GM21529 (cell line): ENCODE measurements at regions not wholly inside any gene's neighbourhood (a gene's known extent, or its start where the extent isn't known, plus 50 kb on each side); places are given as distances from the start of the nearest gene placed in this dataset.

ENCODE experiments used
- ATAC-seq: cut with Tn5 transposase; IDR thresholded peaks from one replicate; pipeline ENCODE4 v1.9.1; 2021; ENCODE audit not compliant: unreplicated experiment

DNA sequence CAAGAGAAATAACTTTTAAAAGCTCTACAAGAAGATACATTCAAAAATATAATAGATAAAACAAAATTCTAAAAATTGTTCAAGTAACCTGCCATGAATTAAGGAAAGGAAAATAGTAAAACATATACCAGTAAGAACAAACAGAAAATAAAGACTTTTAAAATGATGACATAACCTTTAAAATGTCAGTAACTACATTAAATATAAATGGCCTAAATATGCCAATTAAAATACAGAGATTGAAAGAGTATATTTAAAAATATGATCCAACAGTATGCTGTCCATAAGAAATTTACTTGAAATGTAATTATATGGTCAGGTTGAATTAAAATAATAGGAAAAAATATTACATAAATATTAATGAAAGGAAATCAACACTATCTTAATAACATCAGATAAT is 911.7 kb upstream of the POU3F3 start:
- no peak for ATAC-seq

DNA sequence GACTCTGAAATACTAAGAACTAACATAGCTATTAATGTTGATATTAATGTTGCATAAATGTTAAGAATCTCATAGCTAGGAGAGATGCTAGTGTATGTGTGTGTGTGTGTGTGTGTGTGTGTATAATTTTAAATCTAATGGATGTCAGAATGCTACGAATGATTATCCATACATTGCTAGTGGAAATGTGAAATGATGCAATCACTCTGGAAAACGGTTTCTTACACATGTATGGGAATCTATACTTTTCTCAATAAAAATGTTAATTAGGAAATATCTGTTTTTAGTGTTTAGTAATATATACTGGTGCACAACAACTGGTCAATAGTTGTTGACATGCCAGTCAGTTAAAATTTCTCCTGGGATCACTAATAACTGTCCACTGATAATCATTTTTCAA is 908.8 kb upstream of the POU3F3 start:
- no peak for ATAC-seq

GRCh38 chr2:103959174-103960128 is 894.5 kb upstream of the POU3F3 start:
- no peak for ATAC-seq

DNA sequence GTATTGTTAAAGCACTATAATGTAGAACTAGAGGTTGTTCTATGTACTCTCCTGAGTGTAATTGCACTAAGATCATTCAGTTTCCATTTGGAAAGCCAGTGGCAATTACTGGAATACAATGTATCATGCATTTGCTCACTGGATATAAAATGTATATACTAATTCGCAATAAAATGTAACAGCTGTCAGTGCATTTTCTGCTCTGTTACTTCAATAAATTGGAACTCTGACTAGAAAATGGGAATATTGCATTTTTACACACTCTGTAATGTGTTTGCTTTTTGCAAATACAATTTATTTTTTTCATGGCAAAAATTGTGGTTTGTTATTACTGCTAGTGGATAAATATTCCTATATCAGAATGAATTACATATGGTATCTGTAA is 893.8 kb upstream of the POU3F3 start:
- ATAC-seq = no peak

DNA sequence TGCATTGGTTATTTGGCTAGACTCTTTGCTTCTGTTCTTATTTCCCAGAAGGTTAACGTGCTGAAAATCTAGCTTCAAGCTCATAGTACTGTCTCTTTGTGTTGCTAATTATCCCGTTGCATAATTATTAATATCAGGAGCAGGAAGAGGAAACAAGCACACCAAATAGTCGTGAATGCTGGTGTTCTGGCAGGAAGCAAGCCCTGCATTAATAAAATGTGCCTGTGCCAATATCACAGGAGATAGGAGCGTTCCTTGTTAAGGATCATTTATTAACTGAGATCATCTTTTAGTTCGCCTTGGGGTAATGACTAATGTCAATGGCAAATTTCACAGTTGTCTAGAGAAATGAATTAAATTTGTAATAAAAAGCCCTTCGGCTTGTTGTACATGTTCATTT is 893.0 kb upstream of the POU3F3 start:
- ATAC-seq = no peak

GRCh38 chr2:103961862-103962261 is 892.1 kb upstream of the POU3F3 start:
- ATAC-seq = no peak

GRCh38 chr2:103962670-103963069 is 891.2 kb upstream of the POU3F3 start:
- no peak for ATAC-seq

GRCh38 chr2:103963146-103963725 is 890.7 kb upstream of the POU3F3 start:
- ATAC-seq = no peak

DNA sequence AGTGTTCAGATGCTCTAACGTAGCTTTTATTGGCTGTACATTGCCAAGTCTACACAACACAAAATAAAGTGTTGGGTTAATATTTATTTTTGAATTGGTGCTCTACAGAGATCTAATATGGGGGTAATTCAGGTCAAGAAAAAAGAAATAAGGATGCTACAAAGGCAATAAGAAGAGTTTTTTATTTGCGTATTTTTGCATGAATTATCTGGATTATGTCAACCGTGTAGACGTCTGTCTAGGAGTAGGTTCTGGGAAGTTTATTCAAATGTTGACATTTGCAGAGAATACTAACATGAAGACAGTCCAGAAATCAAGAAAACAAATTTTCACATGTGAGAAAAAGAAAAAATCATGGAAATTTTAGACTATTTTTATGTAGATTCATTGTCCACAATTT is 876.7 kb upstream of the POU3F3 start:
- no peak for ATAC-seq

DNA sequence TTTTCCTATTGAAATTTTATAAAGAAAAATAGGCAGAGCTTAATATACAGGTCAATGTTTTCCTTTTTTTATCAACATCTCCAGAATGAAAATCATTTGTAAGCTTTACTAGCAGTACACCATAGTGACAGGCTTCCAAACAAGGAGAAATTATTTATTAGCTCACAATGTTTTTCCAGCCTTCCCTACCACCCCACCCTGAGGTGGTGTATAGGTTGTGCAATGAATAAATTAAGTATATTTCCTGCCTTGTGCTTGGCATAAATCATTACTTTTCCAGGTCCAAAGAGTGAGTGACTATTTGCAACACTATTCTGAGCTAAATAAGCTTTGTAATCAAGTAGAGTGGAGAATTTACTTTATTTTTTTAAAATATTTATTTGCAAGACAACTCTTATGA is 876.2 kb upstream of the POU3F3 start:
- ATAC-seq = no peak

DNA sequence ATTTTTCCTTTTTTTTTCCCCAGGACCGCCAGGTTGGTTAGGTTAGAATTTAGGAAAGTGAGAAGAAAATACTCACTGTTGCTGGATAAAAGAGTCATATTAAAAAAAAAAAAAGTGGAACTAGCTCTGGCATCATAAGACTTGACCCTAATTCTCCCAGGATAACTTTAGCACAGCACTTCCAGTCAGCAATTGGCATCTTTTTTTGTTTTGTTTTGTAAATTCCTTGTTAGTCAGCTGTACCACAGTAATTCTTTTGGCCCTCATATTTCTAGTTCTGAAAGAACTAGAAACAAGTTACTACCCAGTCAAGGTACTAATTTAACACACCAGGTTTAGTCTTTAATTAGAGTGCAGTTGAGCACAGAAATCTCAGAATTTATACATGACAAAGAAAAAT is 873.5 kb upstream of the POU3F3 start:
- ATAC-seq = no peak

DNA sequence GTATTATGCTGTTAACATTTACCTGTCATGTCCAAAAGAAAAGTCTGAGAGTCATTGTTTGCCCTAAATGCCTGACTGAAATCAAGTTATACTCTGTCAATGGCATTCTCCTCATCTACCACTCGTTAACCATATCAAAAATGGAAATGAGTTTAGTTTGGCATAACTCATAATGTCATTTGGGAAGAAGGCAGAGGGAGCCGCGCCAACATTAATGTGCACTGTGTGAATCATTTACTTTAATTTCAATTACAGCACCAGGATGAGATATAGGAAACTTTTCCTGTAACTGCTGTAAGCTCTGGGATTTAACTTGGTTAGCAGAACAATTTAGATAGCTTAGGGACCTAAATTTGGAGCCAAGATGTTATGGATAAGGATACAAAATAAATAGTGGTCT is 871.2 kb upstream of the POU3F3 start:
- ATAC-seq = no peak

GRCh38 chr2:103986001-103986400 is 867.9 kb upstream of the POU3F3 start:
- ATAC-seq = no peak

GRCh38 chr2:103991591-103991990 is 862.3 kb upstream of the POU3F3 start:
- ATAC-seq = no peak

DNA sequence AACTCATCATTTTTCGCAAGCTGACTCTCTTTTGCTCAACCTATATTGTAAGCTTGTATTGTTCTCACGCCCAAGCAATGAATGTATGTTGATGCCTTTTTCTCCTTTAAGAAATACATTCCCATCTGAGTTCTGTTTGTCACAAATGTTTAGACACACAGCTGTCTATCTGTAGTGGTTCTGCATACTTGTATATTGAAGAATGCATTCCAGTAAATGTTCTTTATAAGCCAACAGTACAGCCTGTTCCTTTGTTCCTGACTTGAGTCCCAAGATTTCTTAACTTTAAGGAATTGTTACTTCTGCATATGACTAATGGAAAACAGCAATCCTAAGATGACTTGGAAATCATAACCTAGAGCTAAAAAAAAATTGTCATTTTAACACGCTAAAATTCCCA is 849.1 kb upstream of the POU3F3 start:
- no peak for ATAC-seq

- ATAC-seq = no peak
Measured at GRCh38 chr2:104016801-104017200, 837.1 kb upstream of the POU3F3 start.

DNA sequence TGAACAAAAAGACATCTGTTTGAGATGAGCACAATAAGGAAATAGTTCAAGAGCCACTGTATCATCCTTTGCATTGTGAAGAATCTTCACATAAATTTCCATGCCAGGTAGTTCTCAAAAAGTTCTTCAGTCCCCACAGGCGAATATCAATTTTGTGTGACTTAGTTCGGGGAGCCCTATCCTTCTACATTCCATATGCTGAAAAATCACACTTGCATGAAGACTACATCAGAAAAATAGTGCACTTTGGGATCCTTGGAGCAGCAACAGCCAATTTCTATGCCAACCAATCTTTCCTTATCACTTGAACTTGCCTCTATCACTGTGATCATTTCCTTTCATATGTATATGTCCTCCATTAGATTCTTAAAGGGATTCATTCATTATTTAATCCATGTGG is 830.6 kb upstream of the POU3F3 start:
- ATAC-seq = no peak

- ATAC-seq = no peak
Measured at GRCh38 chr2:104023765-104024164, 830.1 kb upstream of the POU3F3 start.

GRCh38 chr2:104025295-104025694 is 828.6 kb upstream of the POU3F3 start:
- ATAC-seq = no peak

- ATAC-seq = no peak
Measured at GRCh38 chr2:104026725-104027124, 827.2 kb upstream of the POU3F3 start.

- ATAC-seq = no peak
Measured at GRCh38 chr2:104027321-104027720, 826.6 kb upstream of the POU3F3 start.

GRCh38 chr2:104028061-104028460 is 825.9 kb upstream of the POU3F3 start:
- ATAC-seq = no peak

GRCh38 chr2:104033399-104033798 is 820.5 kb upstream of the POU3F3 start:
- ATAC-seq = no peak
